ENCODE measurements at regions not wholly inside any gene's neighbourhood (a gene's known extent, or its start where the extent isn't known, plus 50 kb on each side); places are given as distances from the start of the nearest gene placed in this dataset.

DNA sequence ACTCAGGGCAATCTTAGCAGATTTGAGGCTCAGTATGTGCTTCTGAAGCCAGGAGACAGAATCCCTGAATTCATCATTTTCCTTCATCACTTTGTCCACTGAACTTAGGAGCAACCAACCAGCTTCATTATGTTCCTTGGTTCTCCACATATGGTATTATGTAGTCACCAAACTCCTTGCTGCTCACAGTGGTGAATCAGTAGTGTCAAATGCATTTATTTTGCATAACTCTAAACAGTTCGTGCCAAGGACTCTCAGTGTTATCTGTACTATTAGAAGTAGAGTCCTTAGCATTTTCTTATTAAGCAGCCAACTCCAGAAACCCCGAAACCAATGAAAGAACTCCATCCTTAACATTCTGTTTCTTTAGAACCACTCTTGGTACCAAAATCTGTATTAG, 466.9 kb upstream of the RGS6 start:
- intact Hi-C loops (cut with DNase I) = no loop called here
- ATAC-seq (no peak), DNase-seq (no peak)

DNA sequence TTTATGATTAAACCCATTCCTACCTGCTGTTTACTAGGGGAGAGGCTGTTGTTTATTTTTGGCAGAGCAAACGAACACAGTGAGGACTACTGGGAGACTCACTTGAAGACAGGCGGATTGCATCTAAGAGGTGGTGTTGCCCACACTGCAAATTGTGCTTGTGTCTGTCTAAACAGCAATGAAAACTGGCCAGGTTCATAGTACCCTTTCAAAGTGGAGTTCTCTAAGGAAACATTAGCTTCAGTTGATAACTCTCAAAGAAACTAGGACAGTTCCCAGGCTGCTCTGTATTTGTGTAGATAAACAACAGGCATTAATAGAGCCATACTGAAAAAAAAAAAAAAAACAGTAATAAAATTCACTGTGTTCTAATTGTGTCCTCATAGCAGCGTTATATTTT, 466.0 kb upstream of the RGS6 start:
- ATAC-seq (no peak), DNase-seq (no peak)
- intact Hi-C loops (cut with DNase I) = no loop called here

DNA sequence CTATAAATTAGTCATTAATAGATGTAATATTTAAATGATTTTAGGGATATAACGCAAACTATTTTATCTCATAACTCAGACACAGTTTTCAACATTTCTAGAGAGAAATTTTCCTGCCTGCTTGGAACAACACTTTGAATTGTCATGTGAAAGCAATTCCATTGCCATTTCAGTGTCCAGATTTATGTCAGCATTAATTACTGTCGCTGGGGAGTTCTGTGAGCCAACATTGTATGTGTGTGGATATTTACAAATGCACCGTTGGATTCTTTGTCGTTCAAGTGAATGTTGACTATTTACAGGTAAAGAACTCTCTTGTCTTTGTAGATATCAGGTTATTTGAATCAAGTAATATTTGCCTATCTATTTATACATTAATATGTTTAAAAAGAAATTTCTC, 465.3 kb upstream of the RGS6 start:
- ATAC-seq (no peak), DNase-seq (no peak)
- intact Hi-C loops (cut with DNase I) = no loop called here

DNA sequence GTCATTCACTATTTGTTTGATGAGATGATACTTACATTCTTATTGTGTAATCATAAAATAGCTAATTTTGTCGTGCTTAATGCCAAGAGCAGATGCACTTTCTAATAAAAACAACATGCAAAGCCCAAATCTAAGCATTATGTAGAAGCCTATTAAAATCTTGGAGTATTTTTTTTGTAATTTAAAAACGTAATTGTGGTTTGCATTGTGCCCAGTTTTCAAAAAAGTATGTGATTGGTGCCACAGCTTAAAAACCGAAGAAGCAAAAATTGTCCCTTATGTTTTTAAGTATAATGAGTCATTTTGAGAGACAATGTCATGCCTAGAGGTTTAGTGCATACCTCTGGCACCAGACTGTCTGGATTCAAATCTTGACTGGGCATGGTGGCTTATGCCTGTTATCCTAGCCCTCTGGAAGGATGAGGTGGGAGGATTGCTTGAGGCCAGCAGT, 464.8 kb upstream of the RGS6 start:
- DNase-seq (no peak), ATAC-seq (no peak)
- intact Hi-C loops (cut with DNase I) = no loop called here

DNA sequence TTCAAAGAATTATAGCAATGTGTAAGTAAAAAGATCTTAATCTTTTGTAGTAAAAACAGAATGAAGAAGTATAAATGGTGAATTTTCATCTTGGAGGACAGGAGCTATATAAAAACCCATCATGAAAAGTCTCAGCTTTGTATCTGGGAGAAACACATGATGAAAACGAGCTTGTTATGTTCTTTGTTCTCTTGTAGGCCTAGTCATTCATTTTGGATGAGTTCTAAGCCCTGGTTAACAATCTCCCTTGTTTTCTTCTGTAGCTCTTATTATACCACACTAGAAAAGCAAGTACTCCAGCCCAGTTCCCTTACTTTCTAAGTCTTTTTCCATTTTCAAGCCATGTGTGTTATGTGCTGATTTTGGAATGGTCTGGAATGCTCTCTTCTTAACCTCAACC, 463.5 kb upstream of the RGS6 start:
- intact Hi-C loops (cut with DNase I) = no loop called here
- no peak for ATAC-seq

DNA sequence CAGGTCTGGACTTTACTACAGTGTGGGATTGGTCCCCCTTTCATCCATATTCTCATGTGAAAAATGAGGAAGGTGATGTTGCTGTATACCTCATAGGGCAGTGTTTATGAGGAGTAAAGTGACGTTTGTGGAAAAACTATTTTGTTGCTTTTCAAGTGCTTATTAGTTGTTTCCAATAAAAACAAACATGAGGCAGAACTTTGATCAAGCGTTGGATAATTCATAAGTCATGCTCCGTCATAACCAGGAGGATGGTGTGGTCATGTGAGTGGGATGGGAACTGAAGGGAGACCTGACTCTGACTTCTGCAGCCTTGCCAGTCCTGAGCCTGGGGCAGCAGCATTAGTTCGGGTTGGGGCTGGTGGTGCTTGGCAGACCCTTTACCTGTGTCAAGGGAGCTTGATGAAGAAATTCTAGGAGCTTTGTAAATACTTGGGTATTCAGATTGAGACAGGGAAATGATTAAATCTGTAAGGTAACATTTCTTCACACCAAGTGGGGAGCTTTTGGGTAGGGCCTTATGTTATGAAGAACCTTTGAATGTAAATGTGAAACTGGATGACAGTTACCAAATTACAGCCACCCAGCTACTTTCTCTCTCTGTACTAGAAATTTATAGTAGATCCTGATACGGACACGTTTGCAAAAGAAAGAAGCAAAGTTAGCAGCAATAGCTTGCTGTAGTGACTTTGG, 462.4 kb upstream of the RGS6 start:
- intact Hi-C loops (cut with DNase I) = no loop called here

More for the DNA sequence above, 463.5 kb upstream of the RGS6 start:
- DNase-seq = no peak

DNA sequence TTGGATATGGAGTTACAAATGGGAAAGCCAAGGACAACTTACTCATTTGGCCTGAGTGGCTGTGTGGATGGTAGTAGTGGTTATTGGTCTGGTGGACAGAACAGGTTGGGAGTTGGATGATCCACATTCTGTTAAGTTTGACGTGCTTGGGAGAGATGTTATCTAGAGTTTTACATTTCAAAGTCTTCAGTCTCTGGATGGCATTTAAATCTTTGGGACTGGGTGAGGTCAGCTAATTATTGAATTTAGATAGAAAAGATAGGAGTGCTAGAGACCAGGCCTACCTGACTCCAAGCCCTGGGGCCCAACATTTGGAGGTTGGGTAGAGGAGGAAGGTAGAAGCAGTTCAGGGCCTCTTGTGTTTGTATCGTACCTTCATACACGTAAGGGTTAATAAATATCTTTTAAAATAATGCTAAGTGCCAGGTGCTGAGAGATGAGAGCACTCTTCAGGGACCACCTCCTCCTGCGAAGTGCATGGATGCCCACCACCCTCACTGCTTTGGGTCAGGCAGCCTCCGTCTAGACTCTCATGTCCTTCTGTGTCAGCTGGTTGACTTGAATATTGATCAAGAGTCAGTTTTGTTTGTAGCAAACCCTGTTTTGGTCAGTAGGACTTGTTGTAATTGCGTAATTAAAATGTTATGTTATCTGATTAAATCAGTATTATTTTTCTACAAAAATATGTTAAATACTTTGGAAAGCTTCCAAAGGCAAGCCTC, 460.4 kb upstream of the RGS6 start:
- ATAC-seq = no peak
- intact Hi-C loops (cut with DNase I) = no loop called here
- no peak for DNase-seq

More for the DNA sequence above, 462.4 kb upstream of the RGS6 start:
- DNase-seq = no peak
- ATAC-seq = no peak

DNA sequence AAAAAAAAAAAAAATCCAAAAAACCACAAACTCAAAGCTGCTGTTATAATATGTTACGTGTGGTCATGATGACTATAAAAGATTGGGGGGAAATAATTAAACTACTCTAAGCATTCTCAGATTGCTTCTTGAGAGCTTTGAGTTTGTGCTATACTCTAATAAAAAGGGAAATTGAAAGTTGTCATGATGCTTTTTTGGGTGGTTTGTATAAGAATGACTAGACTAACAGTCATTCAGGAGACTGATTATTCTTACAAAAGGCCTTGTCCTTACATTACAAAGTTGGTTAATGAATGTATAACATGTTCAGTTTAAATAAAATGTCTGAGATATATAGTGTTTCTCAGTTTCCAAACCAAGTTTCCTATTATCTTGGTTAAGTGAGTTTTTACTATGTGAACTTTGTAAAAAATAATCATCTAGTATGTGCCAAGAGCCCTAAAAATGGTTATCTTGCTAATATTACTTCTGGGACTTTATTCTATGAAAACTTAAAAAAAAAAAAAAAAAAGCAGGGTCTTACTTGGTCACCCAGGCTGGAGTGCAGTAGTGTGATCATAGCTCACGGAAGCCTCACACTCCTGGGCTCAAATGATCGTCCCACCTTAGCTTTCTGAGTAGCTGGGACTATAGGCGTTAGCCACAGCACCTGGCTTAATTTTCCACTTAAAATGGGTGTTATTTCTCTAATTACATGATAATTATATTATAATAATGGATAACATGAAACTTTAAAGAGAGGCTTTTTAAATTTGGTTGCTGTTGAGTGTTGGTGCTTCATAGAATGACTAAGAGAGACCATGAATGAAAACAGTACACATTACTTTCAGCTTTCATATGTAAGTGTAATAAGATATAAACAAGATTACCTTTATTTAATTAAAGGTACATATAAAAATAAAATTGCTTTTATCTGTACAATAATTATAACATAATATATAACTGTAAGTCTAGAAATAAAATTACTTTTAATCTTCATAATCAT, 459.6 kb upstream of the RGS6 start:
- ATAC-seq (no peak), DNase-seq (no peak)
- intact Hi-C loops (cut with DNase I) = no loop called here

DNA sequence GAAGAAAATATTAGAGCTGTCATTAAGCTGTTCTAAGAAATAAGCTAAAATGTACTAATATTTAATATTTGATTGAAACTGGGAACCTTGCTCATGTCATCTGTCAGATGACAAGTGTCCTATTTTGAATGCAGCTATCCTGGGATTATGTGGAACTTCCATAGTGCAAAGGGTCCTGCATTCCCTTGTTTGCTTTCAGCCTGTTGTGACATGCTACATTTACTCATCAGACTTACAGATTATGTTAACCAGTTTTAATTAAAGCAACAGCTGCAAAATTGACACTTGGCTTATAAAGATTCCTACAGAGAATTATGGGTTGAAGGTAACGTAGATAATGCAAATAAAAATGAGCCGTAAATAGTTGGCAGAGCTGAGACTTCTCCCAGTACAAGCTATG, 458.4 kb upstream of the RGS6 start:
- intact Hi-C loops (cut with DNase I) = no loop called here
- ATAC-seq = no peak
- DNase-seq = no peak

DNA sequence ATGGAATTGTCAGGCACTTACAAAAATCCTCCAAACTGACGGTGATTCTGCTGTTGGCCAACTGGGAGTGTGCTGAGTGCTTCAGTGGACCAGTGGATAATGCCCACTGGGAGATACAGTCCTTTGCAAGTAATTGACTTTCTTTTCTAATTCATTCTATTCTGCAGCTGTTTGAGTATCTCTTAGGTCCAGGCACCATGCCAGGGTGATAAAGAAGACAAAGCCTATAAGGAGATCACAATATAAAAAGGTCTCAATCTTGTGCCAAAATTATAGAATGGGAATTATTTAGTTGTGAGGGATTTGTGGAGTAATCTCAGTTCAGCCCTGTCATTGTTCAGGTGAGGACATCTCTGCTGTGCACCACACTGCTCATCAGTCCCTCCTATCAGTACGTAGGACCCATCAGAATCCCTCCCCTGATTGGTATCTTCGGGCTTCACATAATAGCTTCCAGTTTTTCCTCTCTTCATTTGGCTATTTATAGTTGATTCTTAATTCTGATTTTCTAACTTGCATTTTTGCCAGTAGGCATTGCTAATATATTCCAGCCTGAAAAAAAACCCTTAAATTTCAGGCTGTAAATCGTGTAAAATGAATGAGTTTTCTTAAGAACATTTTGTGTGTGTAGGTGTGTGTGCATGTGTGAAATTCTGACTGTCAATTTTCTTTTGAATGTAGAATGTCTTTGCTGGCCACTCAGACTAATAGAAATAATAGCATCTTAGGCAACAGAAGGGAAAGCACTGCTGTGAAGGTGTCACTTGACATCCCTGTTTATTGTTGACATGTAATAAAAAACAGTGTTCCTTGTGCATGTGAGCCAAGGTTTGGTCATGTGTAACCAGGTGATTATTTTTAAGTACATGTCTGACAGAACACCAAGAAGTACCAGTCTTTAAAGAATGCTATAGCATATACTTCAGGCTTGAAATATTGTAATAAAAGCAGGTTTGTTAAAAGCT, 457.6 kb upstream of the RGS6 start:
- intact Hi-C loops (cut with DNase I) = no loop called here
- no peak for ATAC-seq
- DNase-seq = no peak

DNA sequence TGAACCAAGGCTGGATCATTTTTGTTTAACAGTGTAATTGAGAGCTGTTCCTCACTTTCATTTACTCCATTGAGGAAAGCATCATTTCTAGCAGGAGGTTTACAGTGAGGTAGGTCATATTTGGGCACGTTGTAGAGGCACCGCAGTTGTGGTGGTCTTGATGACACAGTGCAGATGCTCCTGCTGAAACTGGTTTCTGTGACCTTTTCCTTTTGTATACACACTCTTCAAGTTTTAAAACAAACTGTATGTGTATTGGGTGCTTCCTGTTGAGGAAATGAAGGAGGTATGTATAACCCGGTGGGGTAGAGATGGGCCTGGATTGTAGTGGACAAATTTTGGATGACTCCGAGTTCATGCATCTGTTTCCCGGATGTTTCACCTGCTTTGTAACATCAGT, 456.3 kb upstream of the RGS6 start:
- ATAC-seq = no peak
- intact Hi-C loops (cut with DNase I) = no loop called here

DNA sequence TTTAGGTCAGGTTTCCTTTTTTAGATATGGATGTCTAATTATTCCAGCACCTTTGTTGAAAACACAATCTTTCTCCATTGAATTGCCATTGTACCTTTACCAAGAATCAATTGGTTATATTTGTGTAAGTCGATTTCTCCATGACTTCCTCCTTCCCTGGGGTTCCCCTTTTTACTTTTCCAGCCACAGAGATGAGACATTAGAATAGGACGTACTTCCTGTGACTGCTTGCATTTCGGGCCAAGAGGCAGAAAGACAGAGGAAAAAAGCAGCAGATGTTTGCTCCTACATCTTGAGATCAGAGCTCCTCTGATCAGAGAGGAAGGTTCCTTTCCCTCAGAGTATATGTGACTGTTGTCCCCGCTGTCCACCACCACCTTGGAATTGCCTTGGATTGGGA, 453.7 kb upstream of the RGS6 start:
- intact Hi-C loops (cut with DNase I) = no loop called here
- DNase-seq (no peak), ATAC-seq (peak in 1 of 2 donors; percentile 25)

More for the DNA sequence above, 456.3 kb upstream of the RGS6 start:
- no peak for DNase-seq

DNA sequence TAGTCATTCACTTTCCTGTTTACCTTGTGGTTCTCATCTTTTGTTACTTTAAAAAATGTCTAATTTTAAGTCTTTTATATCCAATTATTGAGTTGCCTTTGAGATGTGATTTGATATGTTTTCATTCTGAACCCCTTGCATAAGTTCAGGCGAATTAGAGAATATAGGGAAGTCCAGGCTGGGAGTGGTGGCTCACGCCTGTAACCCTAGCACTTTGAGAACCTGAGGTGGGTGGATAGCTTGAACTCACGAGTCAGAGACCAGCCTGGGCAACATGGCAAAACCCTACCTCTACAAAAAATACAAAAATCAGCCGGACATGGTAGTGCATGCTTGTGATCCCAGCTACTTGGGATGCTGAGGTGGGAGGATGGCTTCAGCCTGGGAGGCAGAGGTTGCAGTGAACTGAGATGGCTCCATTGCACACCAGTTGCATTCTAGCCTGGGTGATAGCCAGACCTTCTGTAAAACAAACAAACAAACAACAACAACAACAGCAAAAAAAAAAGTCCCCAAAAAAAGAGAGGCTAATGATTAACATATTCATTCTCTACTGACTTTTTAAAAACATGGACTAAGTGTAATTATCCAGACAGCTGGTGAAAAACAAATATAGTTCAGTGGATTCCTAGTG, 451.1 kb upstream of the RGS6 start:
- no peak for ATAC-seq
- intact Hi-C loops (cut with DNase I) = no loop called here
- no peak for DNase-seq

DNA sequence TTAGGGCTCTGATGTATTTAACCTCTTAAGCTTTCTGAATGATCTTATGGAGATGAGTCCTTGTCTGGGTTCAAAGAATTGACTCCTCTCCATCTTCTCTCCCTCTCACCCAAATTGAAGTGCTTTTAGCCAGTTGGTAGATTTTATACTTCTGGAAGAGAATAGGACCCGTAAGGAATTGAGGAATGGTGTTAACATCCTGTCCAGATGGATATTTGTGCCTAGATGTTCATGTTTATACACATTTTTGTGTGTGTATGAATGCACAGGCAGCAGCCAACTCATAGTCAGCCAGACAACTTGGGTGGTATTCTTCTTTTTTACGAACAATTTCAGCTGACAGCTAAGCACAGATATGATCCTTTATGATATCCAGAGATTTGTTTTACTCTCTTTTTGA, 449.6 kb upstream of the RGS6 start:
- DNase-seq = no peak
- intact Hi-C loops (cut with DNase I) = no loop called here
- no peak for ATAC-seq

DNA sequence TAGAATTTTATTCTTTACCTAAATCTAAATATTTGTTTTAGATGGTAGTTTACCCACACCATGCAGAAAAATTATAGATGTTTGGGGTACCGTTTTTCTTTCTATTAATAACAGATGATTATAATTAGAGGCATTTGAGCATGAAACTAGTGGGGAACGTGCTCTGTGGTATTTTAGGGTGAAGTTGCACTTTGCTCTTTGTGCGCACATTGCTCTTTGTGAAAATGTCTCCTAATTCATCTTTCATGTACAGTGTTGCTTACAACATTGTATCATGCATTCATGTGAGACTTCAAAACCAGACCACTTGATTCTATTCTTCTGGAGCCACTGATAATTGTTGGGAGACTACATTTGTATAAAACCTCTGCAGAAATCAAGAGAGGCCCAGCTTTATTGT, 449.1 kb upstream of the RGS6 start:
- DNase-seq (no peak), ATAC-seq (no peak)
- intact Hi-C loops (cut with DNase I) = no loop called here

DNA sequence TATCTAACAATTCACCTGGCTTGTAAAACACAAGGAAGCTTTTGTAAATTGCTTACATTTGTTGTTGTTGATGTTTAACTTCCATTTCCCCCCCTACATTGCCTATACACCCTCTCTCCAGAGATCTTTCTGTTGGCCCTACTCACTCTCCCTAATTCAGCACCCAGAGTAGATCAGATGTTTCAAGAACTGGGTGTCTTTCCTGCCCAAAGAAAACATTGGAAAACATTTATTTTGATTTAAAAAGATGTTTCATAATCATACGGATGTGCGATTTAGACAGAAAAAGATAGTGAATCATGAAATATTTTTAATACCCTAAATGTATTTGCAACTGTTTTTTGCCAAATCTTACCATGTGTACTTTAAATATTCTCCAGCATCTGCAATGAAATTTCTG, 446.4 kb upstream of the RGS6 start:
- ATAC-seq = no peak
- intact Hi-C loops (cut with DNase I) = no loop called here
- DNase-seq = no peak

DNA sequence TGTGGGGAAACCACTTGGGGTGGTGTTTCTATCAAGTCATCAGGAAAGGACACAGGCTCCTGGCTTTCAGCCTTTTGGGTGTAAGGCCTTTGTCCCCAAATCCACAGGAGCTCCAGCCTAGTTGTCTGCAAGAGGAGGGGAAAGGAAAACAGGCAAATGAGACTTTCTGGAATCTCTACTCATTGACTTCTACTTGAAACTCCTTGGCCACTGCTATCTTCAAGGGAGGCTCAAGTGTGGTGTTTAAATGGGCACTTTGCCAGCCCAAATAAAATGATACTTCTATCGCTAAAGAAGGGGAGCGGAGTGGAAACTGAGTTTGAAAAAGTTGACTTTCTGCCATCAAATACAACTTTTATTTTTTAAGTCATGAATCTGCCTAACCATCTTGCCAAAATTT, 445.9 kb upstream of the RGS6 start:
- intact Hi-C loops (cut with DNase I) = no loop called here
- DNase-seq = no peak
- peak in 1 of 2 donors; percentile 15 for ATAC-seq

DNA sequence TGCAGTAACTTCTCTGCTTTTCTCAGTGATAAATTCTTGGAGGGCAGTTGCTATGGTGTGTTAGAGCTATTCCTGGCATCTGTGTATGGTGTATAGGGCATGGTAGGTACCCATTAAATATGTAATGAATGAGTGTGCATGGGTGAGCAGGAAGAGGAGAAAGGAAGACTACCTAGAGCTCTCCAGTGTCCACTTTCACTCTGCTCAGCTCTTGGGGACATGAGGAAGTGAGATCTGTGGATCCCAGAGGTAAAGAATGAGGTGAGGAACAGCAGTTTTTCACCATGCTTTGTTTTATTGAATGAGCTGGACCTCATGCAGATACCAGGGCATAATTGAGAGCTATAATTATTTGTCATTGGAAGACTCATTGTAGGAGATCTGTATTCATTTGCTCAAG, 444.8 kb upstream of the RGS6 start:
- DNase-seq (no peak), ATAC-seq (no peak)
- intact Hi-C loops (cut with DNase I) = no loop called here

Data from left cardiac atrium (tissue), 4 donors.